T-helper 2 cell (primary cell): ENCODE measurements at regions not wholly inside any gene's neighbourhood (a gene's known extent, or its start where the extent isn't known, plus 50 kb on each side); places are given as distances from the start of the nearest gene placed in this dataset.
"Not testable (repeated sequence)": the region's sequence is repeated elsewhere in the genome, so short reads cannot be mapped to it uniquely, and the experiment has no call there.

Source experiments
- DNase-seq, 5 experiments: peaks; one replicate each; pipeline versions ENCODE4 v3.0.0 to v3.0.0-alpha.2; 2012 to 2022

DNA sequence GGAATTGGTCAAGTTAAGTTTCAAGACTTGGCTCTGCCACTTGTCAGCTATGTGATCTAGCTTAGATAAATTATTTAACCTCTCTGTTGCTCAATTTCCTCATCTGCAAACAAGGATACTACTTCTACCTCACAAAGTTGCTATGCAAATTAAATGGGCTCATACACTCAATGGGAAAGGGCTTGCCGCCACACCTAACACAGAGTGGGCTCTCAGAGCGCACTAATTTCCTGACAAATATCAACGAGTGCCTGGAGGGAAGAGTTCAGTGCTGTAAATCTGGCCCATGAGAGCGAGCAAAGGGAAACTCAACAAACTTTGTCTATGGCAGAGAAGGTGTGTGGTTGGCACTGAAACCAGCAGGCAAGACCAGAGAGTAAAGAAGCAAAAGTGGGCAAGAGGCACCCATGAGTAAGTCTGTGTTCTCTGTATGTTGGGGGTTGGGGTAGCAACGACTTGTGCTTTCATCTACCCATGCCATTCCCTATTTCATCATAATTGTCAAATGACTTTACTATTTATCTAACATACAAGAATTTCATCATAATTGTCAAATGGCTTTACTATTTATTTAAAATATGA lies 60.7 kb upstream of the PHF21A start:
- no peak for DNase-seq

DNA sequence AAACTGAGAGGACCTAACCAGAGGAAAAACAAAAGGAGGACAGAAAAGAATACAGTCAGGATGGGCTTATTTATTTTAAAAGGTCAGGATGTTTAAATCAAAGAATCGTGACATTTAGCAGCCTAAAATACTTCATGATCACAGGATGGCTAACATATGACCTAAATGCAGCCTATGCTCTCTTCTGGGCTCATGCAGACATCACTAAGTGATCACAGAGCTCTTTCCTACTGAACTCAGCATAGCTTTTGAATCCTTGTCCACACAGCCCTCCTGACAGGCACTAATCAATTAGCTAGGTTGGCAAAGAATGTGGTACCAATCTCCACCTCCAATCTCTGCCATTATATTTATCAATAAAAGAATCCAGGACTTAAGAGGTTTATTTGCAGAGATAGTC lies 60.1 kb upstream of the PHF21A start:
- DNase-seq = no peak

DNA sequence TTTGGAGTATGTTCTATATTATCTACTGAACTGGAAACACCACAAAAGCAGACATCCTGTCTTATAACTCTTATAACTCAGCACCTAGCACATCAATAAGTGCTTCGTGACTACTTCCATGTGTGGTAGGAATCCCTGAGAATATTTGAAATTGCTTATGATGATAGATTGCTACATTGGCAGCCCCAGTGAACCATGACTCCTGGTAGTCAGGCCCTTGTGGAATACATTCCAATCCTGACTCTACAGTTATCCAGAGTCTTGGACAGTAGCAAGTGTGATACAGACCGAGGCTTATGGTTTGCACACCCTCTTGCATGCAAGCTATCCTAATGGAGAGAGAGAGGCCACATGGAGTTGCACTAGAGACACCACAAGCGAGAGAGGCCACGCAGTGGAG lies 59.5 kb upstream of the PHF21A start:
- no peak for DNase-seq

DNA sequence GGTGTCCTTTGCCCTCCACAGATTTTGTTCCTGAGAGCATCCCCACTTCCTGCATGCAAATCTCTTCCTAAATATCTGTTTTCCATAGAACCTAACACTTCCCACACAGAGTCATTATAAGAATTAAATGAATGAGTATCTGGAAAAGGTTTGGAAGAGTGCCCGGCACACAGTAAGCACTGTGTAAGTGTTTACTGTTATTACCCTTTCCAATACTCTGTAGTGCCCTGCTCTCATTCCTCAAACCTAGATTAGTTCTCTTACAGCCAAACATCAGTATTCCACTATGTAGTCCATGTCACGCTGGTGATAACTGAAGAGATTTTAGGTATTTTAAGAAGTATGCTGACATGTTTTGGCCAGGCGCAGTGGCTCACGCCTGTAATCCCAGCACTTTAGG lies 57.3 kb upstream of the PHF21A start:
- no peak for DNase-seq

DNA sequence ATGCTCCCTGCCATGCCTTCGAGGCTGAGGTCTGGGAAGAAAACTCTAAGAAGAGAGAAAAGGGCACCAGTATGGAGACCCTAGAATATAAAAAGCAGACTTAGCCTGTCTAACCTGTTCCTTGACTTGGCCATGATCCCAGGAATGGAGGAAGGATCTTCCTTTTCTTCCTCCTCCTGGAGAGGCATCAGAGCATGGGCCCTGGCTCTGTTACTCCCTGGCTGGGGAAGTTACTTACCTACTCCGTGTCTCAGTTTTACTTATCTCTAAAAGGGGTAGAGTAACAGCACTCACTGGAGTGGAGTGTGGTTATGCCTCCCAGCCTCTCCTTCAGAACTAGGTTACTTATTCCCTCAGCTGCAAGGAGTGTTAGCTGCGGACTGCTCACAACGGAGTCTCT lies 55.2 kb upstream of the PHF21A start:
- DNase-seq = no peak

DNA sequence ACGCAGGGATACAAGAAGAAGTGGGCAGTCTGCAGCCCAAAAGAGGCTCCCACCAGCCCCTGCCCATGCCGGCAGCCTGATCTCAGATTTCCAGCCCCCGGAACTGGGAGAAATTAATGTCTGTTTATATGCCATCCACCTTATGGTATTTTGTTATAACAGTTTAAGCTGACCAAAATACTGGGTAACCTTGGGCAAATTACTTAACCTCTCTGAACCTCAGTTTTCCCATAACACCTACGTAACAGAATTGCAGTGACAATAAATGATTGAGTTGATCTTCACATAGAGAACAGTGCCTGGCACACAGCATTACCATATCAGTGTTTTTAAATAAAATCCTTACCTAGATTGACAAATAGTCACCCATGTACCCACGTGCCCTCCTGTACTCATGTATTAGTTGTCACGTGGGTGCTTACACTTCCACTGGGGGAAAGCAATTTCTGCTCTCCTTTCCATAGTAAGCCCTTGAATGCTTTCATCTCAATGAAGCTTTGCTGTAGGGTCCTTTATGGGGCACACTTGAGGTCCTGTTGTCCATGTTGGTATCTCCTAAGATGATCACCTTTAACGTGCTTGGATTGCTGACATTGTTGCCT lies 54.2 kb upstream of the PHF21A start:
- no peak for DNase-seq

DNA sequence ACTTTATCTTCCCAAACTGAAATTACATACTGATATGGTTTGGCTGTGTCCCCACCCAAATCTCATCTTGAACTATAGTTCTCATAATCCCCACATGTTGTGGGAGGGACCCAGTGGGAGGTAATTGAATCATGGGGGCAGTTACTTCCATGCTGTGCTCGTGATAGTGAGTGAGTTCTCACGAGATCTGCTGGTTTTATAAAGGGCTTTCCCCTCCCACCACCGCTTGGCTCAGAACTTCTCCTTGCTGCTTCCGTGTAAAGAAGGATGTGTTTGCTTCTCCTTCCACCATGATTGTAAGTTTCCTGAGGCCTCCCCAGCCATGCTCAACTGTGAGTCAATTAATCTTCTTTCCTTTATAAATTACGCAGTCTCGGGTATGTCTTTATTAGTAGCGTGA lies 50.4 kb upstream of the PHF21A start:
- not testable (repeated sequence) for DNase-seq
